ENCODE measurements at regions not wholly inside any gene's neighbourhood (a gene's known extent, or its start where the extent isn't known, plus 50 kb on each side); places are given as distances from the start of the nearest gene placed in this dataset.

- no peak for TF ChIP-seq CTCF (IDR thresholded peaks at IDR 0.05)
- TF ChIP-seq EP300 (IDR thresholded peaks at IDR 0.05), result no peak
These were observed 1404.1 kb upstream of the IGFBP7 start for GRCh38 chr4:58514299-58514698.
